ENCODE measurements at regions not wholly inside any gene's neighbourhood (a gene's known extent, or its start where the extent isn't known, plus 50 kb on each side); places are given as distances from the start of the nearest gene placed in this dataset.
A peak's percentile ranks its signal among the peaks of the same experiment; 100 is the strongest.

DNA sequence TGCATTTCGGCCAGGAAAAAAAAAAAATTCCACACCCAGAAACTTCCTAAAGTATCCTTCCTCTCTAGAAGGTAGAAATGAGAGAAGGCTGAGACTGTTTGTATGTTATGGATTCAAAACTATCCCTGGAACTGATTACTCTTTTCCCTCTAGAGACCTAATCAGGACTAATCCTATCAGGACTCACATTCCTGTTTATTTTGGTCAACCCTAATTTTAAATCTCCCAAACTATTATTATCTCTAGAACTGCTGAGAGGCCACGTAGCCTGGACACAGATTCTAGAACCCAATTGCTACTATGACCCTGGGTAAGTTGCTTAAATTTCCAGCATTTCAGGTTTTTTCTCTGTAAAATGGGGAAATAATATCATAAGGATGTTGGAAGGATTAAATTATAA lies 346.8 kb upstream of the MEOX2 start:
- no peaks in the 10 kb centered on the region for H3K27me3 ChIP-seq (ENCODE audit: control insufficient read depth, insufficient read depth, low read length)
- POLR2A ChIA-PET = no interaction called here
- H3K4me3 ChIP-seq (ENCODE audit: low read depth, low read length) = no peak overlapping the region
- CTCF ChIA-PET = no interaction called here
- no peak for DNase-seq (ENCODE audit: low read depth, low spot score)
- H3K27ac ChIP-seq (ENCODE audit: low read depth, low read length) = no peak overlapping the region
- H3K9me3 ChIP-seq (ENCODE audit: control insufficient read depth, insufficient read depth, low read length) = no peaks in the 10 kb centered on the region; the same call in 1 of the 2 replicates
- TF ChIP-seq, protein P1, sequence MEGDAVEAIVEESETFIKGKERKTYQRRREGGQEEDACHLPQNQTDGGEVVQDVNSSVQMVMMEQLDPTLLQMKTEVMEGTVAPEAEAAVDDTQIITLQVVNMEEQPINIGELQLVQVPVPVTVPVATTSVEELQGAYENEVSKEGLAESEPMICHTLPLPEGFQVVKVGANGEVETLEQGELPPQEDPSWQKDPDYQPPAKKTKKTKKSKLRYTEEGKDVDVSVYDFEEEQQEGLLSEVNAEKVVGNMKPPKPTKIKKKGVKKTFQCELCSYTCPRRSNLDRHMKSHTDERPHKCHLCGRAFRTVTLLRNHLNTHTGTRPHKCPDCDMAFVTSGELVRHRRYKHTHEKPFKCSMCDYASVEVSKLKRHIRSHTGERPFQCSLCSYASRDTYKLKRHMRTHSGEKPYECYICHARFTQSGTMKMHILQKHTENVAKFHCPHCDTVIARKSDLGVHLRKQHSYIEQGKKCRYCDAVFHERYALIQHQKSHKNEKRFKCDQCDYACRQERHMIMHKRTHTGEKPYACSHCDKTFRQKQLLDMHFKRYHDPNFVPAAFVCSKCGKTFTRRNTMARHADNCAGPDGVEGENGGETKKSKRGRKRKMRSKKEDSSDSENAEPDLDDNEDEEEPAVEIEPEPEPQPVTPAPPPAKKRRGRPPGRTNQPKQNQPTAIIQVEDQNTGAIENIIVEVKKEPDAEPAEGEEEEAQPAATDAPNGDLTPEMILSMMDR (IDR thresholded peaks at IDR 0.05; ENCODE audit: low read depth, low read length) = no peak

DNA sequence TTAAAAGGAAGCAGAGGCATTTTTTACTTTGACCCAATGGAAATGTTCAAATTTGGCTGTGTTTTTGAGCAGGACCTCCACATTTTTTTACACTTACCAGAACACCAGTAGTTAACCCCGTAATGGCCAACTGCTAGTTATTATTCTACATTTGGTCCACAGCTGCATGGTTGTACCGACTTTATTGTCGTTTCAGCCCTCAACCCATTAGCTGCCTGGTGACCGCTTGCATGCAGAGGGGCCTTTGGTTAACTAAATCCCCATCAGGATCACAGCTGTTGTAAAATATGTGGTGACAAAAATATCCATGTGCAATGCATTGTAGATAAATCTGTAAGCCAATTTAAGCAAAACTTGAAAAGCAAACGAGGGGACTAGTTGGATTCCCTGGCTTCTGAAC lies 342.2 kb upstream of the MEOX2 start:
- ChIA-PET POLR2A (no interaction called here), CTCF (no interaction called here)
- H3K27ac ChIP-seq (ENCODE audit: low read depth, low read length) = no peak overlapping the region
- H3K9me3 ChIP-seq (ENCODE audit: control insufficient read depth, insufficient read depth, low read length) = no peaks in the 10 kb centered on the region
- DNase-seq (ENCODE audit: low read depth, low spot score) = no peak
- H3K27me3 ChIP-seq (ENCODE audit: control insufficient read depth, insufficient read depth, low read length) = no peaks in the 10 kb centered on the region
- no peak overlapping the region for H3K4me3 ChIP-seq (ENCODE audit: low read depth, low read length)
- TF ChIP-seq, protein P1 (IDR thresholded peaks at IDR 0.05; ENCODE audit: low read depth, low read length) = no peak

DNA sequence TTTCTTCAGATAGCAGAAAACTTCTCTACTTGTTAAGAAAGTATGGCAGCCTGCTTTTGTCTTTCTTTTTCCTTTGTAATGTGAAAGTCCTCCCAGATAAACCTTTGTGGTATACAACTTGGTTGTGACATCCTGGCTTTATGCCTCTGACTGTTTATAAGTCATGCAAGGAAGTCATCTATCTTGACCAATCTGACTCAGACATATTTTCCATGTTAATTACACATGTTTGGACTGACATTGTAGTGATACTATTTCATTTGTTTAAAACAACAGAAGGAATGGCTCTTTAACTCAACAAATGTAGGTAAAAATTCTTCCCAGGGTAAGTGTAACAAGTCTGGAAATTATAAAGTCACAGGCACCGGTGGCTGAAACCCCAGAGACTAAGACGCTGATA lies 341.6 kb upstream of the MEOX2 start:
- POLR2A ChIA-PET = no interaction called here
- CTCF ChIA-PET = no interaction called here
- H3K27ac ChIP-seq (ENCODE audit: low read depth, low read length) = peak overlapping the region; percentile 49
- no peaks in the 10 kb centered on the region for H3K9me3 ChIP-seq (ENCODE audit: control insufficient read depth, insufficient read depth, low read length)
- no peak overlapping the region for H3K4me3 ChIP-seq (ENCODE audit: low read depth, low read length)
- DNase-seq (ENCODE audit: low read depth, low spot score) = peak; percentile 82
- H3K27me3 ChIP-seq (ENCODE audit: control insufficient read depth, insufficient read depth, low read length) = no peaks in the 10 kb centered on the region
- TF ChIP-seq, protein P1 (IDR thresholded peaks at IDR 0.05; ENCODE audit: low read depth, low read length) = no peak

DNA sequence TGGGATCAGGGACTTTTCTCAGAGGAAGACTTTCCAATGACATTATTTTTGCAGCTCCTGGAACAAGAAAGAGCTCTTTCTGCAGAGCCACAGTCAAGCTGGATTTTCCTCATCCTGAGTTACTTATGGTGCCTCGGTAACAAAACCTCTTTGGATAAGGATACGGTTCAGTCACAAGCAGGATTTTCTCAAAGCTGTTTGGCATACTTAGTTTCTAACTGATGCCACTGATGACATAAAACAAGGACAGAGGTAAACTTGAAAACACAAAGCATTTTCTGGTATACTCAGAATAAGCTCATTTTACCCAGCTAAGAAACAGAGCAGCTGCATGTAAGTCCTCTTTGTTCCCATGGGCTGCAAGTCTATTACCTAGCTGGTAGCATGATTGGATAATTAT lies 340.9 kb upstream of the MEOX2 start:
- DNase-seq (ENCODE audit: low read depth, low spot score) = no peak
- Histone ChIP-seq H3K27ac (ENCODE audit: low read depth, low read length) (peak overlapping the region; percentile 49), H3K4me3 (ENCODE audit: low read depth, low read length) (no peak overlapping the region), H3K27me3 (ENCODE audit: control insufficient read depth, insufficient read depth, low read length) (no peaks in the 10 kb centered on the region), H3K9me3 (ENCODE audit: control insufficient read depth, insufficient read depth, low read length) (no peaks in the 10 kb centered on the region)
- TF ChIP-seq, protein P1 (IDR thresholded peaks at IDR 0.05; ENCODE audit: low read depth, low read length) = no peak
- ChIA-PET POLR2A (interaction anchor here (0.7 kb wide), 1 partner anchor 39 kb away, joined by 6 read pairs; no protein-coding TSS in a partner anchor), CTCF (interaction anchor here (0.7 kb wide), 1 partner anchor 48 kb away, joined by 3 read pairs; no protein-coding TSS in a partner anchor)

DNA sequence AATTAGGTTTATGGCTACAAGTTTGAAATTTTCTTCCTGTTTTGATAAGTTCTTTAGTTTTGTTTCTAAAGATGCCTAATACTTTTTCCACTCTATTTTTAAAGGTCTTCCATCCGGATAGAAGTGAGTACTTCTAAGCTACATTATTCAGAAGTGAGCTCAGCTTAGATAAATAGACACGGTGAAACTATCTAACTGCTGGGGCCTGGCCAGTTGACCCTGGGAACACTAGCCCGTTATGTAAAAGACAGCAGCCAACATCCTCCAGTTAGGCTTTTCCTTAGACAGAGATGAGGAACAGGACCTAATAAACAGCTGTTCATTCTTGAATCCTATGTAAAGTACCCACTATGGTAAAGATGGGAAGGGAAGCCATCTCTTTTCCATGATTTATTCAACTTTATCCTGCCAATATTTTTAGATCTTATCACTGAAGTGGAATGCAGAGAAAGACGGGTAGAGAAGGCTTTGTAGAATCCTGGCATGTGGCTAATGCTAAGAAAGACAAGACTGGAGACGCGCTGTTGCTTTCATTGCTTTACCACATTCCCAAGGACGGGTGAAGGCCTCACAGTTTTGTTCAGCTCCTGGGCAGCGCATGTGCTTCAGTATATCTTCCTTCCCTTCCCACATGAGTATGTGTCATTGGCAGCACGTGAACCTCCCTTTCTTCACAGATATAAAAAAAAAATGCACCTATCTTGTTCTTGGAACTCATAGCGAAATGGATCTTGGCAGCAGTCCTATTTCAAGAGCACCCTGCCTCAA lies 340.0 kb upstream of the MEOX2 start:
- TF ChIP-seq, protein P1 (IDR thresholded peaks at IDR 0.05; ENCODE audit: low read depth, low read length) = no peak
- Histone ChIP-seq H3K9me3 (ENCODE audit: control insufficient read depth, insufficient read depth, low read length) (no peaks in the 10 kb centered on the region), H3K27me3 (ENCODE audit: control insufficient read depth, insufficient read depth, low read length) (no peaks in the 10 kb centered on the region), H3K4me3 (ENCODE audit: low read depth, low read length) (no peak overlapping the region), H3K27ac (ENCODE audit: low read depth, low read length) (peak overlapping the region; percentile 48)
- ChIA-PET CTCF (interaction anchor here (0.6 kb wide), 1 partner anchor 1306 kb away, joined by 4 read pairs; no protein-coding TSS in a partner anchor), POLR2A (no interaction called here)
- peak; percentile 42 for DNase-seq (ENCODE audit: low read depth, low spot score)

Measured in AG04450 (cell line).